ENCODE measurements at regions not wholly inside any gene's neighbourhood (a gene's known extent, or its start where the extent isn't known, plus 50 kb on each side); places are given as distances from the start of the nearest gene placed in this dataset.

GRCh38 chr2:129101186-129101585, 782.5 kb upstream of the HS6ST1 start:
- TF ChIP-seq CTCF (IDR thresholded peaks at IDR 0.05) (no peak), POLR2A (IDR thresholded peaks at IDR 0.05) (no peak)

Measured in lower leg skin (tissue), 3 donors.